Common myeloid progenitor, CD34-positive (primary cell): ENCODE measurements at regions not wholly inside any gene's neighbourhood (a gene's known extent, or its start where the extent isn't known, plus 50 kb on each side); places are given as distances from the start of the nearest gene placed in this dataset.
"Not testable (repeated sequence)": the region's sequence is repeated elsewhere in the genome, so short reads cannot be mapped to it uniquely, and the experiment has no call there.

ENCODE experiments used
- CTCF ChIA-PET: fragments of 350-600 bp; sonication (Branson Sonifier 250); formaldehyde crosslinking; loops from one replicate; lab custom pipeline; 2021; ENCODE audit warnings: antibody characterized with exemption; lab: Charles Lee
- POLR2A ChIA-PET: fragments of 350-600 bp; sonication (Branson Sonifier 250); formaldehyde crosslinking; loops from one replicate; lab custom pipeline; 2021; ENCODE audit warnings: antibody characterized with exemption; lab: Charles Lee
- DNase-seq, 3 donors: peaks; one replicate each; pipeline versions ENCODE4 v3.0.0 to v3.0.0-alpha.2; 2013
- H3K27ac ChIP-seq, 2 experiments: 1 replicate in 1 of 2; 2 replicates in 1 of 2; pipeline ENCODE4 v1.7.0; 2013; ENCODE audit warnings: inconsistent platforms in 2 of 2, low read length in 2 of 2, mild to moderate bottlenecking in 2 of 2, low read depth in 1 of 2, moderate library complexity in 1 of 2; ENCODE audit not compliant: severe bottlenecking in 2 of 2, insufficient read depth in 1 of 2, poor library complexity in 1 of 2
- H3K27me3 ChIP-seq, 5 experiments: replicated peaks in 2 of 5; 1 replicate in 3 of 5; 2 replicates in 2 of 5; pipeline versions ENCODE4 v1.6.1 to v1.7.0; 2013; ENCODE audit warnings: low read length in 4 of 5, mild to moderate bottlenecking in 2 of 5, moderate library complexity in 2 of 5, inconsistent platforms in 1 of 5; ENCODE audit not compliant: insufficient read depth in 5 of 5, control insufficient read depth in 4 of 5
- H3K36me3 ChIP-seq, 4 experiments: 1 replicate in 2 of 4; 2 replicates in 2 of 4; pipeline versions ENCODE4 v1.6.1 to v1.7.0; 2013; ENCODE audit warnings: low read length in 3 of 4, control low read depth in 1 of 4, mild to moderate bottlenecking in 1 of 4; ENCODE audit not compliant: control insufficient read depth in 4 of 4, insufficient read depth in 4 of 4
- H3K4me1 ChIP-seq, 4 experiments: 1 replicate in 3 of 4; 2 replicates in 1 of 4; pipeline versions ENCODE4 v1.6.1 to v1.7.1; 2013; ENCODE audit warnings: low read length in 3 of 4, mild to moderate bottlenecking in 3 of 4, control low read depth in 1 of 4, inconsistent platforms in 1 of 4, moderate library complexity in 1 of 4; ENCODE audit not compliant: control insufficient read depth in 4 of 4, insufficient read depth in 4 of 4; ENCODE audit errors: control extremely low read depth in 1 of 4
- H3K4me3 ChIP-seq, 7 experiments: 1 replicate in 4 of 7; 2 replicates in 3 of 7; pipeline versions ENCODE4 v1.5.1 to v1.7.0; 2013; ENCODE audit warnings: mild to moderate bottlenecking in 7 of 7, low read length in 6 of 7, moderate library complexity in 6 of 7, inconsistent platforms in 2 of 7, low read depth in 2 of 7, control low read depth in 1 of 7; ENCODE audit not compliant: insufficient read depth in 4 of 7, control insufficient read depth in 1 of 7; ENCODE audit errors: extremely low read depth in 1 of 7
- H3K9me3 ChIP-seq, 5 experiments: 1 replicate in 4 of 5; 2 replicates in 1 of 5; pipeline versions ENCODE4 v1.6.1 to v1.7.1; 2013; ENCODE audit warnings: low read length in 4 of 5, mild to moderate bottlenecking in 2 of 5, inconsistent platforms in 1 of 5, low read depth in 1 of 5, moderate library complexity in 1 of 5; ENCODE audit not compliant: control insufficient read depth in 4 of 5, insufficient read depth in 2 of 5; ENCODE audit errors: control extremely low read depth in 1 of 5
- WGBS: methylation state at CpG from one replicate; pipeline ENCODE4 v1.1.5; 2013; ENCODE audit not compliant: insufficient coverage; 5-methylcytosine and 5-hydroxymethylcytosine counted together

DNA sequence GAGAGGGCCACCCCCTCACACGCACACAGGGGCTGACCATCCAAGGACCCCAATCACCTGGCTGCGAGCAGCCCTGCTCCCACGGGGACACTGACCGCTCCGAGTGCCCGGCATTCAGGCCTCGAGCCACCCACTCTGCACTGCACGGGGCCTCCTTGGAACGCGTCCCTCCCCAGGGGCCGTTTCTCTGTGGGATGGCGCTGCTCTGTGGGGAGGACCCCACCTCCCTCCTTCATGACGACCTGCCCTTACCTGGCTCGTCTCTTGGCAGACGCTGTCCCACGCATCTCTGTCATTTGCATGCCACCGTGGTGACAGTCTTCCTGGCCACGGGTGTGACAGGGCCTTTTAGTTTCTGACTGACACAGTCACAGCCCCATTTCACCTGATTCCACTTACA, 334.5 kb downstream of the PREX1 start:
- H3K9me3 ChIP-seq, DNase-seq, POLR2A ChIA-PET, H3K4me1 ChIP-seq, CTCF ChIA-PET, H3K27me3 ChIP-seq, H3K4me3 ChIP-seq, H3K36me3 ChIP-seq, H3K27ac ChIP-seq: not testable (repeated sequence)
- WGBS, result 84% methylated on average over 9 of the region's 18 CpGs

DNA sequence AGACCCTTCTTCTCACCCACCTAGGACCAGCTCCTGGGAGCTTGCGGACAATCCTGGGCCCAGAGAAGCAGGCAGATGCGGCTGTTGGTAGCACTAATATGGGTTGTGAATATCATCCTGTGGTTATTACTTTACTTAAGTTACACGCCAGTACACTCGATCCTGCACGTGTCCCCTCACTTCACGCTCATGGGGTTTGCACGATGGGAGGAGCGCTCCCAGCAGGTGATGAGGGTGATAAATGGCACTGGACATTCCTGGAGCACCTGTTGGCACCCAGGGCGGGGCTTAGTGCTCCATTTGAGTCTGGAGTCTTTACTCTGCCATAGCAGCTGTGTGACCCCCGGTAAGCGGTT, 335.1 kb downstream of the PREX1 start:
- CTCF ChIA-PET, result no interaction called here
- WGBS, result 87% methylated on average over 5 of the region's 11 CpGs
- Histone ChIP-seq H3K27me3 (peaks cover 0 to 3% (median 0%) of the 10 kb centered on the region in 5 experiments), H3K9me3 (no peaks in the 10 kb centered on the region), H3K4me3 (no peak overlapping the region), H3K4me1 (no peaks in the 10 kb centered on the region), H3K36me3 (no peaks in the 10 kb centered on the region), H3K27ac (no peak overlapping the region)
- DNase-seq, result no peak
- POLR2A ChIA-PET, result no interaction called here

DNA sequence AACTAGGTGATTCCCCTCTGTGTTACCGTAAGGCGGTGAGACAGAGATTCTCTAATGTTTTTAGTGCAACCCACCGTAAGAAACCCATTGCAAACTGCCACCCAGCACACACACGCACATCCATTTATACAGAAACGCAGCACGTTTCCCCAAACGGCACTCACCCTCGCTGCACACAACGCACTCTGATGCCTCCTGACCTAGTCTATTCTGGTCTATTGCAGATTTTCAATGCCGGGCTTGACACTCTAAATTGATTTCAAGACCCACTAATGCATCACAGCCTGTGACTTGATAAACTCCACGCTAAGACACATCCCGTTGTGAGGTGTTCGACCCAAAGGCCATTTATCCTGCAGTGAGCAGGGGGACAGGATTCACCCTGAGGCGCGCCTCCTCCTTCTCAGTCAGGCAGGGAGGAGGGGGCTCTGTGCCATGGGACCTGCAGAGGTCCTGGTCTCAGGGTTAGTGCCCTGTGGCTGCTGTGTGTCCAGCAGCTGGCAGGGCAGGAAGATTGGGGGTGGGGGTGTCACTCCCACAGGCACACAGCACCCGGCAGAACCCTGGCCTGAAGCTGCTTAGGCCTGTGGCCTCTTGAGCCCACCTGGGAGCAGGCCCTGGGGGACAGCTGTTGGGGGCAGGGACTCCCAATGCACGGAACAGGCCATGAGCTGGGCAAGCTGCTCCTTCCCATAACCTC, 335.6 kb downstream of the PREX1 start:
- WGBS, result 92% methylated on average over 16 of the region's 17 CpGs
- Histone ChIP-seq H3K36me3 (no peaks in the 10 kb centered on the region), H3K27me3 (peaks cover 0 to 3% (median 0%) of the 10 kb centered on the region in 5 experiments), H3K4me3 (no peak overlapping the region), H3K9me3 (no peaks in the 10 kb centered on the region), H3K27ac (no peak overlapping the region), H3K4me1 (no peaks in the 10 kb centered on the region)
- no peak for DNase-seq
- ChIA-PET CTCF (no interaction called here), POLR2A (no interaction called here)

DNA sequence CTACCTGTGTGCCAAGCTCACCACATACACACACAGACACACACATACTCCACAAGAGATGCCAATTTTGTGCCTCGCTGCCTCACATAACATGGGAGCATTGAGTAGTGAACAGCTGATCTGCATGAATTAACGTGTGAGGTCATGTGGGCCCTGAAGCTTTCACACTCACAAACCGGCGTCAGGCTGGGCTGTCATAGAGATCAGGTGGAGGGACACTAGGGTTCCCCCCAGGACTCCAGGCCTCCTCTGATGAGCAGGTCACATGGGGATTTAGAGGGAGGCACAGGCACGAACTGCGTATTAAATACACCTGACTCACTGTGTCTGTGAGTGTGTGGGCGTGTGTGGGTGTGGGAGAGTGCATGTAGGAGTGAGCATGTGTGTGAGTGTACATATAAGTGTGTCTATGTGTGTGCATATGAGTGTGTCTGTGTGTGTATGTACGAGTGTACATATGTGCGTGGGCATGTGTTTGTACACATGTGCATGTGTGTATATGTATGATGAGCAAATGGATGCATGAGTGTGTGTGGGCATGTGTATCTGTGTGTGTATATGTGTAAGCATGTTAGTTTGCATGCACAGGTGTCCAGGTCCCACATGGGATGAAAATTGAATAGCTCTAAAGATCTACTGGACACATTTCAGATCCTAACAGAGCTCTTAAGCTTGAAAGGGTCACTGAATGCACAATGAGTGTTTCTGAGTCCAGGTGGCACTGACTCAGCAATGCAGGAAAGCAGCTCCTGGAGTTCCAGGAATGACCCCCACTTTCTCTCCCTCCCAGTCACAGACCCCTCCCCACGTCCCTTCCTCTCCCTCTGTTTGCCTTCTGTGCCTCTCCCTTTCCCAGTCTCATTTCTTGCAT, 336.6 kb downstream of the PREX1 start:
- Histone ChIP-seq H3K27ac (no peak overlapping the region), H3K4me3 (no peak overlapping the region), H3K9me3 (no peaks in the 10 kb centered on the region), H3K4me1 (no peaks in the 10 kb centered on the region), H3K36me3 (no peaks in the 10 kb centered on the region), H3K27me3 (peaks cover 0 to 5% (median 0%) of the 10 kb centered on the region in 5 experiments)
- 86% methylated on average over 9 of the region's 10 CpGs for WGBS
- DNase-seq, result no peak
- POLR2A ChIA-PET, result no interaction called here
- CTCF ChIA-PET, result no interaction called here

DNA sequence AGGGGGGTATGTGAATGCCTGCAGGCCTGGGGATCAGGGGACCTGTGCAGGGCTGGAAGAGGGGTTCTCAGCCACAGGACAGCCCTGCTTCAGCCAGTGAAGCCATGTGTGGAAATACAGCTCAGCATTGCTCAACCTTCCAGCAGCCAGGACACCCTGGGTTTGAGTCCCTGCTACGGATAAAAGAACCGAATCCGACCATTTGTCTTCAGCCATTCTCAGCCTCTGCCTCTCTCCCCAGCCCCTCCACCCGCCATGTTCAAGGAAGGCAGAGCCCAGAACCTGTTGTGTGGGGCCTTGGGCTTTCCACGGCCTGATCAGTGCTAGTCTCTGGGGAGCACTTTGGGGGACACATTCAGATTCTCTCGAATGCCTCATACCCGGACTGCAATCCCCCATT, 337.5 kb downstream of the PREX1 start:
- H3K4me3 ChIP-seq, H3K27ac ChIP-seq, DNase-seq, H3K36me3 ChIP-seq, H3K27me3 ChIP-seq, H3K9me3 ChIP-seq, POLR2A ChIA-PET, CTCF ChIA-PET, H3K4me1 ChIP-seq: not testable (repeated sequence)
- WGBS, result 62% methylated on average over 5 of the region's 7 CpGs

DNA sequence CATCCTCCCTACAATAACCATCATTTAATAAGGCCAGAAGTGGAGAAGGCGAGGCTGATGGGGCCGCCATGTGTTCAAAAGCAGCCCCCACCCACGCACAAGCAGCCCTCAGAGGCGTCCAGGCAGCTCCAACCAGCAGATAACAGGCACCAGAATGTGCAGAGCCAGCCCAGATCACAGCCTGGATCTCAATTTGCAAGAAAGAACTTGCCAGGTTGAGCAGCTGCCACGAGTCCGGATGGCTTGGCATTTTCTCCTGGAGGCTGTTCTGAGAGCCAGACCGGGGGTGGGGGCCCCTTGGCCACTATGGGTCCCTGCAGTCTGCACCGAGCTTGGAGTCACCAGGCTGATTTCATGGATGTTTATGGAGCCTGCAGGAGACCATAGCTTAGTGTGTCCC, 338.1 kb downstream of the PREX1 start:
- H3K4me3 ChIP-seq, result no peak overlapping the region
- H3K27me3 ChIP-seq, result peaks cover 0 to 5% (median 0%) of the 10 kb centered on the region in 5 experiments
- DNase-seq, result no peak
- no peaks in the 10 kb centered on the region for H3K9me3 ChIP-seq
- WGBS, result 81% methylated on average over 6 of the region's 8 CpGs
- no peaks in the 10 kb centered on the region for H3K36me3 ChIP-seq
- POLR2A ChIA-PET, result no interaction called here
- H3K4me1 ChIP-seq, result no peaks in the 10 kb centered on the region
- H3K27ac ChIP-seq, result no peak overlapping the region
- CTCF ChIA-PET, result no interaction called here

DNA sequence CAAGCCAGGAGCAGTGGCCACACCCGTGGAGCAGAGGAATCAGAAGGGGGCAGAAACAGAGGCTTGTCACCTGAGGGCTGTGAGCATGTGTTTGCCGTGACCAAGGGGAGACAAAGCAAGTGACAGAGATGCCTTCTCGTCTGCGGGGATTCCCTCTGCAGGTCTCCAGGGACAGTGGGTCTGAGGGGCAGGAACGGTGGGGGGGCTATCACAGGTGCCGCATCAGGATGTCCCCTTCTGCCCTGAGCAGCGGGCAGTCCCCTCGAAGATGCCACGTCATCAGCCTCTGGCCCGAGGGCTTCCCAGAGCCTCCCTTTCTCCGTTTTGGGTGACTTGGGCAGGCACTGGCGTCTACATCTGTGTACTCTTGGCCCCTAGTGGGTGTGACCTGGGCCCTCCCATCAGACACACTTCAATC, 338.7 kb downstream of the PREX1 start:
- ChIA-PET POLR2A (no interaction called here), CTCF (no interaction called here)
- Histone ChIP-seq H3K27ac (no peak overlapping the region), H3K36me3 (no peaks in the 10 kb centered on the region), H3K4me3 (no peak overlapping the region), H3K9me3 (no peaks in the 10 kb centered on the region), H3K27me3 (peaks cover 0 to 5% (median 0%) of the 10 kb centered on the region in 5 experiments), H3K4me1 (no peaks in the 10 kb centered on the region)
- no peak for DNase-seq
- 88% methylated on average over 12 of the region's 12 CpGs for WGBS
